GM12878 (cell line): ENCODE measurements at regions not wholly inside any gene's neighbourhood (a gene's known extent, or its start where the extent isn't known, plus 50 kb on each side); places are given as distances from the start of the nearest gene placed in this dataset.

Experiments used
- ATAC-seq: fragments of 200-7000 bp; cut with Tn5 transposase; 3 replicates; pipeline ENCODE4 v1.9.1; 2020; ENCODE audit warnings: mild to moderate bottlenecking, moderate library complexity
- BruUV-seq: library from RNA; stranded (reverse); fragments of 400-500 nt; replicated peaks from 2 replicates; lab custom pipeline; 2021; lab: Mats Ljungman, UMichigan
- CTCF ChIA-PET: fragments of 300-600 bp; sonication (Branson Sonifier 250); formaldehyde crosslinking; extraction: SDS; loops from one replicate; lab custom pipeline; 2021; ENCODE audit warnings: inconsistent platforms; lab: Yijun Ruan, JAX
- POLR2A ChIA-PET: fragments of 350-600 bp; formaldehyde crosslinking; extraction: SDS; loops from one replicate; lab custom pipeline; 2021; ENCODE audit warnings: inconsistent platforms; lab: Charles Lee
- RAD21 ChIA-PET: fragments of 300-600 bp; sonication (Branson Sonifier 250); formaldehyde crosslinking; loops from one replicate; lab custom pipeline; 2023; ENCODE audit warnings: antibody characterized with exemption; ENCODE audit not compliant: unreplicated experiment; lab: Charles Lee
- SMC1A ChIA-PET: fragments of 300-600 bp; sonication (Branson Sonifier 250); formaldehyde crosslinking; loops from one replicate; lab custom pipeline; 2023; ENCODE audit not compliant: unreplicated experiment, uncharacterized antibody; lab: Charles Lee
- DNase-seq: peaks from one replicate; pipeline ENCODE4 v3.0.0-alpha.2; 2011; ENCODE audit warnings: low read depth, low spot score
- FAIRE-seq: peaks from 3 replicates; lab custom pipeline; 2011; peaks lifted over from hg19 to GRCh38; lab: Jason Lieb, UNC
- H2AFZ ChIP-seq: 2 replicates; pipeline ENCODE4 v1.6.0; 2011; ENCODE audit warnings: low read depth, low read length, control low read depth; ENCODE audit not compliant: control insufficient read depth
- H3K27ac ChIP-seq: 2 replicates; pipeline ENCODE4 v1.5.1; 2011; ENCODE audit warnings: control low read depth; ENCODE audit not compliant: control insufficient read depth, insufficient read depth
- H3K27me3 ChIP-seq, 2 experiments: replicated peaks in 1 of 2; 2 replicates each; pipeline versions ENCODE4 v1.6.0 to v1.6.1; 2011; ENCODE audit warnings: low read length in 1 of 2; ENCODE audit not compliant: control insufficient read depth in 2 of 2, insufficient read depth in 2 of 2
- H3K36me3 ChIP-seq, 2 experiments: 2 replicates each; pipeline ENCODE4 v1.5.1; 2011; ENCODE audit warnings: low read length in 1 of 2; ENCODE audit not compliant: control insufficient read depth in 2 of 2, insufficient read depth in 2 of 2
- H3K4me1 ChIP-seq: 2 replicates; pipeline ENCODE4 v1.6.1; 2011; ENCODE audit warnings: mild to moderate bottlenecking, low read length, moderate library complexity, mixed read lengths; ENCODE audit not compliant: control insufficient read depth, insufficient read depth
- H3K4me2 ChIP-seq: 2 replicates; pipeline ENCODE4 v1.6.0; 2011; ENCODE audit warnings: control low read depth; ENCODE audit not compliant: control insufficient read depth, insufficient read depth
- H3K4me3 ChIP-seq: fragments of 200-600 bp; sonication (generic); 2 replicates; pipeline ENCODE4 v1.5.1; 2016
- H3K79me2 ChIP-seq: 2 replicates; pipeline ENCODE4 v1.6.0; 2011; ENCODE audit warnings: low read length; ENCODE audit not compliant: control insufficient read depth, insufficient read depth
- H3K9ac ChIP-seq: 2 replicates; pipeline ENCODE4 v1.8.0; 2011; ENCODE audit warnings: low read length, control low read depth, mixed read lengths; ENCODE audit not compliant: control insufficient read depth, insufficient read depth
- H3K9me3 ChIP-seq: replicated peaks from 3 replicates; pipeline ENCODE4 v1.5.1; 2011; ENCODE audit warnings: mild to moderate bottlenecking, low read length; ENCODE audit not compliant: control insufficient read depth, insufficient read depth
- H4K20me1 ChIP-seq: 2 replicates; pipeline ENCODE4 v1.6.0; 2011; ENCODE audit not compliant: control insufficient read depth, insufficient read depth
- ATF7 ChIP-seq: fragments of 450-650 bp; IDR thresholded peaks from 2 replicates; pipeline ENCODE4 v1.6.1; 2016; ENCODE audit warnings: low read depth, mild to moderate bottlenecking
- BACH1 ChIP-seq: fragments of 450-650 bp; IDR thresholded peaks from 2 replicates; pipeline ENCODE4 v1.6.1; 2017; ENCODE audit warnings: mild to moderate bottlenecking, borderline replicate concordance
- CREB1 ChIP-seq: IDR thresholded peaks from 2 replicates; pipeline ENCODE4 v1.6.1; 2012; ENCODE audit warnings: low read depth, mild to moderate bottlenecking, inconsistent platforms
- EZH2 ChIP-seq: IDR thresholded peaks from 2 replicates; pipeline ENCODE4 v1.6.1; 2012; ENCODE audit warnings: low read depth, mild to moderate bottlenecking, control low read depth, inconsistent platforms, low read length, borderline replicate concordance; ENCODE audit not compliant: control insufficient read depth
- HDAC6 ChIP-seq: fragments of 200-600 bp; sonication (generic); IDR thresholded peaks from one replicate; pipeline ENCODE4 v1.8.0; 2017; ENCODE audit warnings: antibody characterized with exemption; ENCODE audit not compliant: unreplicated experiment
- HSF1 ChIP-seq: fragments of 150-350 bp; IDR thresholded peaks from 2 replicates; pipeline ENCODE4 v1.6.1; 2014; ENCODE audit warnings: mild to moderate bottlenecking, low read depth, low read length
- MTA2 ChIP-seq: fragments of 450-650 bp; IDR thresholded peaks from 2 replicates; pipeline ENCODE4 v1.6.1; 2016; ENCODE audit warnings: low read depth, mild to moderate bottlenecking, moderate library complexity
- MYC ChIP-seq: IDR thresholded peaks from 2 replicates; pipeline ENCODE4 v1.6.1; 2011; ENCODE audit warnings: mild to moderate bottlenecking, low read length, moderate library complexity, inconsistent platforms; ENCODE audit not compliant: insufficient read depth, insufficient replicate concordance, insufficient read length, severe bottlenecking
- PBX3 ChIP-seq: IDR thresholded peaks from 2 replicates; pipeline ENCODE4 v1.6.1; 2011; ENCODE audit warnings: mild to moderate bottlenecking, low read depth, low read length, moderate library complexity; ENCODE audit not compliant: insufficient replicate concordance
- POLR2A ChIP-seq: IDR thresholded peaks from 2 replicates; pipeline ENCODE4 v1.6.1; 2011; ENCODE audit warnings: low read depth, mild to moderate bottlenecking, low read length
- SMAD1 ChIP-seq: fragments of 450-650 bp; IDR thresholded peaks from 2 replicates; pipeline ENCODE4 v1.6.1; 2018; ENCODE audit warnings: mild to moderate bottlenecking, low read depth; ENCODE audit not compliant: partially characterized antibody
- TARDBP ChIP-seq: IDR thresholded peaks from 2 replicates; pipeline ENCODE4 v1.6.1; 2016; ENCODE audit warnings: borderline replicate concordance
- USF1 ChIP-seq: IDR thresholded peaks from 2 replicates; pipeline ENCODE4 v1.6.1; 2011; ENCODE audit warnings: borderline replicate concordance, low read depth, mild to moderate bottlenecking, moderate library complexity, mixed read lengths, low read length; ENCODE audit not compliant: insufficient read depth; ENCODE audit errors: extremely low read length
- ZZZ3 ChIP-seq: IDR thresholded peaks from 2 replicates; pipeline ENCODE4 v1.6.1; 2011; ENCODE audit warnings: low read depth; ENCODE audit not compliant: control insufficient read depth, insufficient read length
- WGBS: methylation state at CpG from one replicate; pipeline ENCODE4 v1.1.6; 2016; ENCODE audit warnings: low lambda C conversion rate; ENCODE audit not compliant: insufficient replicate concordance, insufficient coverage; ENCODE audit errors: missing lambda C conversion rate; 5-methylcytosine and 5-hydroxymethylcytosine counted together
- in situ Hi-C: fragments of 300-500 bp; cut with MboI; formaldehyde crosslinking; loops from 9 replicates; pipeline ENCODE4 v1.14.3; 2018; ENCODE audit warnings: mixed read lengths
- intact Hi-C: fragments of 100-400 bp; cut with micrococcal nuclease; formaldehyde crosslinking; loops from one replicate; pipeline ENCODE4 v1.14.2; 2022; ENCODE audit not compliant: unreplicated experiment

GRCh38 chr4:123884922-123885321 is 488.3 kb downstream of the SPRY1 start:
- Histone ChIP-seq H4K20me1 (no peaks in the 10 kb centered on the region), H3K4me2 (no peak overlapping the region), H2AFZ (no peak overlapping the region), H3K36me3 (no peaks in the 10 kb centered on the region), H3K27me3 (no peaks in the 10 kb centered on the region), H3K79me2 (no peaks in the 10 kb centered on the region), H3K9ac (no peak overlapping the region), H3K9me3 (no peaks in the 10 kb centered on the region), H3K4me1 (no peaks in the 10 kb centered on the region), H3K27ac (no peak overlapping the region), H3K4me3 (no peak overlapping the region)
- intact Hi-C loops: no loop called here
- ATAC-seq (no peak), DNase-seq (no peak), FAIRE-seq (no peak)
- no TSS peak for BruUV-seq
- no peak for TF ChIP-seq EZH2
- TF ChIP-seq POLR2A: no peak
- ChIA-PET SMC1A (no interaction called here), RAD21 (interaction anchor here (0.7 kb wide), 1 partner anchor 181 kb away, joined by 4 read pairs; no protein-coding TSS in a partner anchor), CTCF (interaction anchor here (0.7 kb wide), 1 partner anchor 388 kb away, joined by 3 read pairs; no protein-coding TSS in a partner anchor), POLR2A (interaction anchor here (0.7 kb wide), 1 partner anchor 53 kb away, joined by 6 read pairs; no protein-coding TSS in a partner anchor)
- in situ Hi-C loops: no loop called here
- 6% methylated on average over 6 of the region's 6 CpGs for WGBS

GRCh38 chr4:123889507-123889906 is 492.9 kb downstream of the SPRY1 start:
- in situ Hi-C loops (no loop called here), intact Hi-C loops (no loop called here)
- no peak for FAIRE-seq
- WGBS: 0% methylated on average over 1 of the region's 1 CpG
- SMC1A ChIA-PET: interaction anchor here (1.2 kb wide), 1 partner anchor 117 kb away, joined by 3 read pairs; no protein-coding TSS in a partner anchor
- RAD21 ChIA-PET: no interaction called here
- POLR2A ChIA-PET: no interaction called here
- Histone ChIP-seq H3K36me3 (no peaks in the 10 kb centered on the region), H3K4me1 (no peaks in the 10 kb centered on the region), H3K27ac (no peak overlapping the region), H2AFZ (no peak overlapping the region), H3K4me3 (no peak overlapping the region), H3K9me3 (no peaks in the 10 kb centered on the region), H3K79me2 (no peaks in the 10 kb centered on the region), H3K9ac (no peak overlapping the region), H3K27me3 (no peaks in the 10 kb centered on the region), H3K4me2 (no peak overlapping the region), H4K20me1 (no peaks in the 10 kb centered on the region)
- no peak for DNase-seq
- CTCF ChIA-PET: no interaction called here
- no peak for ATAC-seq
- BruUV-seq: no TSS peak
- no peak for TF ChIP-seq ATF7
- TF ChIP-seq PBX3: no peak
- no peak for TF ChIP-seq SMAD1
- TF ChIP-seq BACH1: no peak
- no peak for TF ChIP-seq USF1
- TF ChIP-seq ZZZ3: no peak
- TF ChIP-seq MTA2: no peak
- TF ChIP-seq TARDBP: no peak
- TF ChIP-seq CREB1: no peak
- TF ChIP-seq HSF1: no peak
- TF ChIP-seq MYC: no peak
- TF ChIP-seq HDAC6: no peak
